Mucosa of descending colon (tissue), 3 donors: ENCODE measurements at regions not wholly inside any gene's neighbourhood (a gene's known extent, or its start where the extent isn't known, plus 50 kb on each side); places are given as distances from the start of the nearest gene placed in this dataset.

Source experiments
- ATAC-seq: fragments of 200-7000 bp; cut with Tn5 transposase; one replicate; pipeline ENCODE4 v1.9.1; 2020; ENCODE audit warnings: mild to moderate bottlenecking, moderate library complexity
- DNase-seq, 3 donors: peaks; one replicate each; pipeline ENCODE4 v3.0.0-alpha.2; 2020
- H3K36me3 ChIP-seq: fragments of 200-600 bp; one replicate; pipeline ENCODE4 v1.8.0; 2021; ENCODE audit warnings: low read depth, mild to moderate bottlenecking
- H3K4me1 ChIP-seq: fragments of 200-600 bp; one replicate; pipeline ENCODE4 v1.8.0; 2021; ENCODE audit warnings: low read depth, mild to moderate bottlenecking
- H3K4me3 ChIP-seq: fragments of 200-600 bp; one replicate; pipeline ENCODE4 v1.8.0; 2021; ENCODE audit warnings: mild to moderate bottlenecking
- H3K9me3 ChIP-seq: fragments of 200-600 bp; one replicate; pipeline ENCODE4 v1.8.0; 2021; ENCODE audit warnings: mild to moderate bottlenecking
- intact Hi-C, 2 donors: fragments of 100-400 bp; cut with DNase I in 1 of 2; cut with micrococcal nuclease in 1 of 2; formaldehyde crosslinking; loops; one replicate each; pipeline versions ENCODE4 v1.11.0 to v1.11.1; 2022; cut with DNase I, micrococcal nuclease
- TF ChIP-seq, protein P1 (sequence below): fragments of 200-600 bp; IDR thresholded peaks from one replicate; pipeline ENCODE4 v1.8.0; 2022; ENCODE audit warnings: antibody characterized with exemption, mild to moderate bottlenecking
- donor health status: DM: no; HTN: no; CAD: no; lungs with moderate emphysema.
- donor health status: DM: no; HTN: no; CAD: no.
- donor health status: DM: no; HTN: yes; CAD: no.

- no peak for ATAC-seq
- H3K4me3 ChIP-seq, result no peak overlapping the region
- no peaks in the 10 kb centered on the region for H3K36me3 ChIP-seq
- TF ChIP-seq, protein P1, sequence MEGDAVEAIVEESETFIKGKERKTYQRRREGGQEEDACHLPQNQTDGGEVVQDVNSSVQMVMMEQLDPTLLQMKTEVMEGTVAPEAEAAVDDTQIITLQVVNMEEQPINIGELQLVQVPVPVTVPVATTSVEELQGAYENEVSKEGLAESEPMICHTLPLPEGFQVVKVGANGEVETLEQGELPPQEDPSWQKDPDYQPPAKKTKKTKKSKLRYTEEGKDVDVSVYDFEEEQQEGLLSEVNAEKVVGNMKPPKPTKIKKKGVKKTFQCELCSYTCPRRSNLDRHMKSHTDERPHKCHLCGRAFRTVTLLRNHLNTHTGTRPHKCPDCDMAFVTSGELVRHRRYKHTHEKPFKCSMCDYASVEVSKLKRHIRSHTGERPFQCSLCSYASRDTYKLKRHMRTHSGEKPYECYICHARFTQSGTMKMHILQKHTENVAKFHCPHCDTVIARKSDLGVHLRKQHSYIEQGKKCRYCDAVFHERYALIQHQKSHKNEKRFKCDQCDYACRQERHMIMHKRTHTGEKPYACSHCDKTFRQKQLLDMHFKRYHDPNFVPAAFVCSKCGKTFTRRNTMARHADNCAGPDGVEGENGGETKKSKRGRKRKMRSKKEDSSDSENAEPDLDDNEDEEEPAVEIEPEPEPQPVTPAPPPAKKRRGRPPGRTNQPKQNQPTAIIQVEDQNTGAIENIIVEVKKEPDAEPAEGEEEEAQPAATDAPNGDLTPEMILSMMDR, result no peak
- peaks cover 53% of the 10 kb centered on the region for H3K9me3 ChIP-seq
- no peak for DNase-seq
- intact Hi-C loops, result no loop called here
- H3K4me1 ChIP-seq, result no peaks in the 10 kb centered on the region
Observed at GRCh38 chr16:35182043-35182677, 1722.7 kb downstream of the TP53TG3F start.

GRCh38 chr16:35182943-35183550, 1723.6 kb downstream of the TP53TG3F start:
- DNase-seq (no peak), ATAC-seq (no peak)
- Histone ChIP-seq H3K36me3 (no peaks in the 10 kb centered on the region), H3K4me1 (no peaks in the 10 kb centered on the region), H3K9me3 (peaks cover 59% of the 10 kb centered on the region), H3K4me3 (no peak overlapping the region)
- intact Hi-C loops, result no loop called here
- TF ChIP-seq, protein P1, result no peak

DNA sequence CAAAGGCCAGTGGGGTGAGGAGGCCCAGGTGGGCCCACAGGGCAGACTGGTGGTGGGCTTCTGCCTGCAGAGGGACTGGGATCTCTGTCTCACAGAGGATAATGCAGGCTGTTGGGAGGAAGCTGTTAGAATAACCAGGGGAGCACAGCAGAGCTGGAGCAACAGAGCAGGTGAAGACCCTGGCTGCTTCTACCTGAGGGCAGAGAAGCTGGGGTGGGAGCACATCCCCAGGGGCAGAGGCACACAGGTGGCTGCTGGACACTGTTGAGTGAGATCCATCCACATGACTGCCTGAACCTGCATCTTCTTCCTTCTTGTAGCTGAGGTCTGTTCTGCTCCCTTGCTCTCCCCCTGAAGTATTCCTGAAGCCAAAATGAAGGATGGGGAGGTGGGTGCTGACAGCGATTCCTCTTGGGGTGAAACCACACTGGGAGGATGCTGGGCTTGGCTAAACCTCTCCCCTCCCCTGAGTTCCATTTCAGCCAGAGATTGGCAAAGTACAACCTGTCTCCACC, 1725.0 kb downstream of the TP53TG3F start:
- TF ChIP-seq, protein P1, result no peak
- DNase-seq (peak in 1 of 3 donors; percentile 17), ATAC-seq (no peak)
- intact Hi-C loops, result no loop called here
- H3K4me1 ChIP-seq, result no peaks in the 10 kb centered on the region
- peaks cover 67% of the 10 kb centered on the region for H3K9me3 ChIP-seq
- no peak overlapping the region for H3K4me3 ChIP-seq
- H3K36me3 ChIP-seq, result no peaks in the 10 kb centered on the region

DNA sequence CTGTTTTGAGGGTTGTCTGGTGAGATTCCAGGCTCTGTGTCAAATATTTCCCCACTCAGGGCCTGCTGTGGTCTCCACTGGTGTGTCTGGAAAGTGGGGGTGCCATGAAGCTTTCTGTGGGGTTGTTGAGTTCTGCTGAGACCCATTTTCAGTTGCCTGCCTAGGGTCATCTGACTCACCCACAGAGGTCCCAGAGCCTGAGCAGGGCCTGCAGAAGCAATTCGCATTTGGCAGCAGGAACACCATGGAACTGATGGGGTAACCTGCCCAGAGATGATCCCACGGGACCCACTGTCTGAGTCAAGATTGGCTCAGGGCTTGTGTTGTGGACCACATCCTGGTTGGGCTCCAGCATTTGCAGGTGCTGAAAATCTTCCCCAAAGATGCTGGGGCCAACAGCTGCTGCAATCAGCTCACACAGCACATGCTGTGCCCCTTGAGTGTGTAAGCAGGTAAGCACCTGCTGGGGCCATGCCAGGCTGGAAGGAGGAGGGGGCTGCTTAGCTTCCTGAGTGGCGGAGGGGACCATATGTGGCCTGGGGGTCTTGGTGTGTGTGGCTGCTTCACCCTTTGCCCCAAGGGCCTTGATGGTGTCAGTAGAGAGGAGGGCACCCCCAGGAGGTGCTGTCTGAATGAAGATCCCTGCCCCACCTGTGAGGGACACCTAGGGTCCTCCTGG, 1726.1 kb downstream of the TP53TG3F start:
- ATAC-seq, result no peak

DNA sequence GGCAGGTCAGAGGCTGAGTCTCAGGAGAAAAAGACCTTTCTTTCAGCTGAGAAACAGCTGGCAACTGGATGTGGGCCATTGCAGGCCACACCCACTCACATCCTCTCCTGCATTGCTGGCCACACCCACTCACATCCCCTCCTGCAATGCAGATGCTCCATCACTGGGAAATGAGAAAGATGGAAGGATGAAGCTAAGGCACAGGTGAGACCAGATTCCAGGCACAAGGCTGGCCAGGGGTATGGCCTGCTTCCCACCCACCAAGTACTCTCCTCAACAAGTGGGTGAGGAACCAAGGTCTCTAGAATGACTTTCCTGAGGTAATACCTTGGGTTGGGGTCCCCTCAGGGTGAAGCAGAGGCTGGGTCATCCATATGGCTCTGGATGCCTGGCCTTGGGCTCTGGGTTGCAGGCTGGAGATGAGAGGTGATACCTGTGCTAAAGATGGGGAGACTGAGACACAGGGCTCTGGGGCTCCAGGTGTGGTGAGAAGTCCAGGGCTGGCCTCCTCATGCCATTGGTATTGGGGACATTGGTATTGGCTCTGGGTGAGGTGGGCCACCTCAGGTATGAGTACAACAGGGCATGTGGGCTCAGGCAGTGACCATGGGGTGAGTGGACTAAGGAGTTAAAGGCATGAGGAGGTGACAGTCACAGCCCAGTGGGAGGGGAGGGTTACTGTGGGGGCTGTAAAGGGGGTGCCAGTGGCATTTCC, 1726.8 kb downstream of the TP53TG3F start:
- no peak for ATAC-seq
- TF ChIP-seq, protein P1, result no peak

More for the DNA sequence above, 1726.1 kb downstream of the TP53TG3F start:
- DNase-seq, result peak in 1 of 3 donors; percentile 23
- H3K4me1 ChIP-seq, result no peaks in the 10 kb centered on the region
- H3K9me3 ChIP-seq, result peaks cover 66% of the 10 kb centered on the region
- intact Hi-C loops, result no loop called here
- no peak overlapping the region for H3K4me3 ChIP-seq
- TF ChIP-seq, protein P1, result no peak
- no peaks in the 10 kb centered on the region for H3K36me3 ChIP-seq

More for the DNA sequence above, 1726.8 kb downstream of the TP53TG3F start:
- H3K4me1 ChIP-seq, result no peaks in the 10 kb centered on the region
- no peaks in the 10 kb centered on the region for H3K36me3 ChIP-seq
- DNase-seq, result no peak
- intact Hi-C loops, result no loop called here
- no peak overlapping the region for H3K4me3 ChIP-seq
- H3K9me3 ChIP-seq, result peaks cover 62% of the 10 kb centered on the region
